GM18498 (cell line): ENCODE measurements at regions not wholly inside any gene's neighbourhood (a gene's known extent, or its start where the extent isn't known, plus 50 kb on each side); places are given as distances from the start of the nearest gene placed in this dataset.
"Not testable (repeated sequence)": the region's sequence is repeated elsewhere in the genome, so short reads cannot be mapped to it uniquely, and the experiment has no call there.

Source experiments
- ATAC-seq: cut with Tn5 transposase; IDR thresholded peaks from one replicate; pipeline ENCODE4 v1.9.1; 2021; ENCODE audit warnings: mild to moderate bottlenecking, moderate library complexity; ENCODE audit not compliant: unreplicated experiment

DNA sequence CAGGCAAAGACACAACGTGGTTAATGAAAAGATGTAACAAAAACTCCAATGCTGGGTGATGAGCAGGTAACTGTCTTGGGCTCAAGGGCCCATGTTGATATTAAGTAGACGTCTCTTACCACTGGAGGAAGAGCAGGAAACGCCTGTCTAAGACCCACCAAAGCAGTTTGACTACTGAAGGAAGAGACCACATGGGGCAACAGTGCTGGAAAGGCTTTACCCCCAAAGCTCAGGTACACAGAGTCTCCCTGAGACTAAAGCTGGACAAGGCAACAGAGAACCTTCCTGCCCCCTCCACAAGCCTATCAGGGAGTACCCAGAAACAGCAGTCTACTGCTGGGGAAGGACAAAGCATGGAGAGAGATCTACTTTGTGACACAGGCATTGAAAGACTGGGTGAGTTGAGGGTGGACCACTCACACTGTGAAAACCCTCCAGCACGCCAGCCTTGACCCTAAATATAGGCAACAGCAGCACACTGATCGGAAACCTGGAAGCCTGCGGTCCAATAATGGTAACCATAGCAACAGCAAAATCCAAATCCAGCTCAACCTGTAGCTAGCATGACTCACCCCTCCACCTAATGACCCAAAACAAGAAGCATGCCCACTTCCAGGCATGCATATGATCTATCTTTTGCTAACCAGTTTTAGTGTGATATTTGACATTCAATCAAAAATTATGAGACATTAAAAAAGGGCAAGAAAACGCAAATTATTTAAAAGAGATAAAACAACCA is 270.5 kb upstream of the SDK2 start:
- no peak for ATAC-seq

DNA sequence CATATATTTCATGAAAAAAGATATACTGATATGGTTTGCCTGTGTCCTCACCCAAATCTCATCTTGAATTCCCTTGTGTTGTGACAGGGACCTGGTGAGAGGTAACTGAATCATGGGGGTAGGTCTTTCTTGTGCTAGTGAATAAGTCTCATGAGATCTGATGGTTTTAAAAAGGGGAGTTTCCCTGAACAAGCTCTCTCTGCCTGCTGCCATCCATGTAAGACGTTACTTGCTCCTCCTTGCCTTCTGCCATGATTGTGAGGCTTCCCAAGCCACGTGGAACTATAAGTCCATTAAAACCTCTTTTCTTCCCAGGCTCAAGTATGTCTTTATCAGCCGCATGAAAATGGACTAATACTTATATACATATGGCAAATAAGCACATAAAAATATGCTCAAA is 274.8 kb upstream of the SDK2 start:
- ATAC-seq: not testable (repeated sequence)

DNA sequence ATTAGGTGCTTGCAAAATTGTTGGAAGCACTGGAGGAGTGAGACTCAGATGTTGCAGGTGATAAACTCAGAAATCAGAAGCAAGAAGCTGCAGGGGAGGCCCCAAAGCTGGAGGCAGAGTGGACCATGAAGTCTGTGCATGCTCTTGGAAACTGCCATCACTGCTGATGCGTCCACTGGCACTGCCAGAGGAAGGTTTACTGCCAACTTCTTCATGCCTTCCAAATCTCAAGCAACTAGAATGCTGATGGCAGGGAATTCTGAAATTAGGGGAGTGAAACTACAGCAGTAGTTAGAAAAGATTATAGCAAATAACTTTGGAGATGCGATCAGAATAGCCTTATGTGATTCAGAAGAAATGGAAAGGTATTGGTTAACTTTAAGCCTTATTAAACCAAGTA is 277.1 kb upstream of the SDK2 start:
- no peak for ATAC-seq

- ATAC-seq: no peak
Measured at GRCh38 chr17:73924114-73924908, 279.2 kb upstream of the RPL38 start.

- no peak for ATAC-seq
Measured at GRCh38 chr17:73924909-73925186, 278.6 kb upstream of the RPL38 start.

GRCh38 chr17:73929860-73930430 is 273.5 kb upstream of the RPL38 start:
- ATAC-seq: no peak

- no peak for ATAC-seq
Measured at GRCh38 chr17:73932216-73932749, 271.2 kb upstream of the RPL38 start.

DNA sequence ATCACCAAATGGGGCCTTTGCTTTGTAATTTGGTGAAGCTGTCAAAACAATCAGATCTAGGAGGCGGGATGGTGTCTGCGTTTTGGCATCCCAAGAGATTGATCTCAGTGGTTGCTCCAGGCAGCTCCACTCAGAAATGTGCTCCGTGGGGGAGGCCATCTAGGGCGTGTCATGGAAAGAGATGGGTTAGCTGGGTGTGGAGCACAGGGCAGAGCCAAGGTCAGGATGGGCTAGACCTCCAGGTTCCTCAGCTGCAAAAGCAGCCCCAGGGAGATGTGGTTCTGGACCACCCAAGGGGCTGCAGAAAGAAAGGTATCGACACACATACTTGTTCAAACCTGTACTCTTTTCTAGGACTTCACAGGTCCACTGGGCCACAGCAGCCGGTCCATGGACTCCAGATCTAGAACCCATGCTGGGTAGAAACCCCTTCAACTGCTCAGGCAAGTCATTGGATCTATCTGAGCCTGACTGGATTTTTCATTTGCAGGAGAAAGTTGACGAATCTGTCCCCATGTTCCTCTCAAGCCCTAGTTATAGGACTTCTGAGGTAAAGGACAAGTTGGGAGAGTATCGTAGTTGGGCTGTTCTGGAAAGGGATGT is 270.2 kb upstream of the RPL38 start:
- no peak for ATAC-seq

- no peak for ATAC-seq
Measured at GRCh38 chr17:73933871-73934270, 269.6 kb upstream of the RPL38 start.

DNA sequence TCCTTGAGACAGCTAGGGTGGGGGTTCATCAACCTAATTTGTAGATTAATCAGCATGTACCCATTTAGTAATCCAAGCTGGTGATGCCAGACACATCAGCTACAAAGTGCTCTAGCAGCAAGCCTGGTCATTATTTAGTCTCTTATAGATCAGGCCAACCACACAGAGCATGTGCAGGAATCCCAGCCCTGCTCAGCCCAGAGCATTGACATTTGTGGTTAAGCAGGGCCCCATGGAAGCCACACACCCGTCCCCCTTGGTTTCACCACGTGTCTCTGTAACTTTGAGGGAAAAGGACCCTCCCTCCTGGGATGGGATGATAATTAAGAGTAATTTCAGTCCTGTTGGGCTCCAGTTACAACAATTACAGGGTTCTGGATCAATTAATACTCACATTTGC is 268.8 kb upstream of the RPL38 start:
- ATAC-seq: no peak

- no peak for ATAC-seq
Measured at GRCh38 chr17:73936908-73937627, 266.4 kb upstream of the RPL38 start.

DNA sequence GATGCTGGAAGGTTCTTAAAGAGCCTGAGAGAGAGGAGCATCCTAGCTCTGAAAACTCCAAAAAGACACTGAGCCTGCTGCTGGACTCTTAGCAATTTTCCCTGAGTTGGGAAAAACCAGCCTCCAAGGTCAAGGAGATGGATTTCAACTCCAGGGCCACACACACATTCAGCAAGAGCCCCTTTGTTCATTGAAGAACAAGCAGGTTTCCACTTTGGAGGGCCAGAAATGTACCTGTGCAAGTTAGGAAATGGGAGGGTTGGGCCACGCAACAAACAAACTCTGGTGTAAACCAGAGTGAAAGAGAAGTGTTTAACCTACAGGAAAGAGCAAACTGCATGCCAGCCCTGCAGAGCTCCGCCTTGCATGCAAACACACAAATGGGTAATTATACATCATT is 264.8 kb upstream of the RPL38 start:
- no peak for ATAC-seq

DNA sequence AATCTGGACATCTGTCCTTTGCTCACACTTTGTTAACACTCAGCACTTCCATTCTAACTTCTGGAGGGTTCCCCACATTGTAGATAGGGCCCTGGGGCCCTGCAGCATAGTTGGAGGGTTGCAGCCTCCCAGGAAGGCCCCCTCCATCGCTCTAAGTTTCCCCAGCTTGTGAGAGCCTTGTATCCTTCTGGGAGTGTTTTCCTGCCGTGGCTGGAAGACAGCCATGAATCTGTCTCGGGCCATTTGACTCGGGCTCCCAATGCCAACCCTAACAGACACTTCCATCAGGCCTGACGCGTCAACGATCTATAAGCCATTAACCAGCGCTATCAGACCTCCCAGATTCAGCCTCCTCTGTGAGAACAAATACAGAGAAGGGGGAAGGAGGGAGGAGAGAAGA is 263.7 kb upstream of the RPL38 start:
- ATAC-seq: no peak

GRCh38 chr17:73940511-73940910 is 263.0 kb upstream of the RPL38 start:
- no peak for ATAC-seq

- no peak for ATAC-seq
Measured at GRCh38 chr17:73941919-73942530, 261.5 kb upstream of the RPL38 start.

GRCh38 chr17:73942703-73943415 is 260.6 kb upstream of the RPL38 start:
- ATAC-seq: no peak

DNA sequence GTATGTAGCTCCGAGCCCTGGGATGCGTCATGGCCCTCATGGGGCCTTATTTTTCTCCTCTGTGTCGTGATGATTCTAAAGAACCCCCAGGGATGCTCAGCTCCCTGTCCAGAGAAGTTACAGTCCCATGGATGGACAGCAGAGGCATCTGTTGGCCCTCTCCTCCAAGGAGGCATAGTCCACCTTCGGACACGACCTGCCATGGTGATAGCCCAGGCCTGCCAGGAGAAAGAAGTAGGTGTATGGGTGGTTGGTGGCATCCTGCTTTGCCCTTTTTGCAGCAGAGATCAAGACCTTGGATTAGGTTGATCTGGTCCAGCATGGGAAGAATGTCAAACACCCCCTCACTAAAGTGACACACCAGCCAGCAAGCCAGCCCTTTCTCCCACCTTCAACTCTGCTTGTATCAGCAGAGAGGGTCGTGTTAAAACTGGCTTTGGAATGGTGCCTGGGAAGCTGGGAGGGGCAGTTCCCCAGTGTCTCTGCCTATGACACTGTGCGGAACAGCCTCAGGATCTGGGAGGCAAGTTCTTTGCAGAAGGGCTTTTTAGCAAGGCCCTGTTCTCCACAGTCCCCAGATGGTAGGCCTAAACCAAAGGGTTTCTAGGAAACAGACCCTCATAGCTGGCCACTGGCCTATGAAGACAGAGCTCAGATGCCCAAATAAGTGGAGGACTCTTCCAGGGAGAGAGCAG is 259.9 kb upstream of the RPL38 start:
- ATAC-seq: no peak

- no peak for ATAC-seq
Measured at GRCh38 chr17:73944366-73944765, 259.1 kb upstream of the RPL38 start.

DNA sequence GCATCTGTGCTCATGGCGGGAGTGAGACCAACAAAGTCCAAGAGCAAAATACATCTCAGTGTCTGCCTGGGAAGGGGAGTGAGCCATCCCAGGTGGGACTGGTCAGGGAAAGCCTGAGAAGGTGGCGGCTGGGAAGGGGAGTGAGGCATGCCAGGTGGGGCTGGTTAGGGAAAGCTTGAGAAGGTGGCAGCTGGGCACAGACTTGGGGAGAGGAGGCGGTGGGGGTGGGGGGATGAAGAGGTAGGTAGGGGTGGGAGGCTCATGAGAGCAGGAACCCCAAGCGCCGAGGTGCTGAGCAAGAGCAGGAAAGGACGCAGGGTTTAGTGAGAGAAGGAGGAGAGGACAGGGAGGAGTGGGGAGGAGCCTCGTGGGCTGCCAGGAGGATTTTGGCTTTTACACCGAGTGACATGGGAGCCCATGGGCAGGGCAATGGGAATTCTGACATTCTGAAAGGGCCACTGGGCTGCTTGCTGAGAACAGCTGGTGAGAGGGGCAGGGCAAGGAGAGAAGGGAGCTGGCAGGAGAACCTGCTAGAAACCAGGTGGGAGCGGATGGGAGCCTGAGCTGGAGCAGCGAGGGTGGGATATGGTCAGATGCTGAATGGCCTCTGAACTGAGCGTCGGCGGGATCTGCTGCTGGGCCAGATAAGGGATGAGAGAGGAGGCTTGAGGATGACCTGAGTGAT is 256.1 kb upstream of the RPL38 start:
- ATAC-seq: no peak
